Liver (tissue), 8 donors: ENCODE measurements at regions not wholly inside any gene's neighbourhood (a gene's known extent, or its start where the extent isn't known, plus 50 kb on each side); places are given as distances from the start of the nearest gene placed in this dataset.

Source experiments
- DNase-seq: peaks from one replicate; pipeline ENCODE4 v3.0.0-alpha.2; 2017; ENCODE audit warnings: low spot score
- H3K27ac ChIP-seq, 2 donors: one replicate each; pipeline ENCODE4 v1.7.0; 2013; ENCODE audit warnings: inconsistent platforms in 2 of 2, low read length in 2 of 2, control low read depth in 1 of 2, low read depth in 1 of 2, mild to moderate bottlenecking in 1 of 2
- H3K27me3 ChIP-seq, 4 donors: one replicate each; pipeline versions ENCODE4 v1.6.1 to v1.7.0; 2013; ENCODE audit warnings: low read length in 3 of 4, inconsistent platforms in 1 of 4, mild to moderate bottlenecking in 1 of 4, moderate library complexity in 1 of 4; ENCODE audit not compliant: control insufficient read depth in 4 of 4, insufficient read depth in 4 of 4
- H3K36me3 ChIP-seq, 4 donors: one replicate each; pipeline versions ENCODE4 v1.6.1 to v1.7.0; 2013; ENCODE audit warnings: low read length in 3 of 4, mild to moderate bottlenecking in 3 of 4, low read depth in 1 of 4, moderate library complexity in 1 of 4; ENCODE audit not compliant: control insufficient read depth in 4 of 4, insufficient read depth in 3 of 4
- H3K4me1 ChIP-seq, 4 donors: one replicate each; pipeline versions ENCODE4 v1.6.1 to v1.7.0; 2013; ENCODE audit warnings: low read length in 3 of 4, mild to moderate bottlenecking in 3 of 4, moderate library complexity in 1 of 4; ENCODE audit not compliant: control insufficient read depth in 4 of 4, insufficient read depth in 4 of 4
- H3K4me3 ChIP-seq, 3 donors: one replicate each; pipeline versions ENCODE4 v1.6.1 to v1.7.0; 2013; ENCODE audit warnings: low read length in 3 of 3, control low read depth in 1 of 3, low read depth in 1 of 3, mild to moderate bottlenecking in 1 of 3
- H3K9ac ChIP-seq, 2 donors: one replicate each; pipeline ENCODE4 v1.7.0; 2013; ENCODE audit warnings: low read length in 2 of 2, mild to moderate bottlenecking in 2 of 2, moderate library complexity in 2 of 2, control low read depth in 1 of 2, low read depth in 1 of 2
- H3K9me3 ChIP-seq, 4 donors: one replicate each; pipeline versions ENCODE4 v1.6.1 to v1.7.0; 2013; ENCODE audit warnings: low read length in 3 of 4; ENCODE audit not compliant: control insufficient read depth in 4 of 4
- ATF3 ChIP-seq: IDR thresholded peaks from 2 replicates; pipeline ENCODE4 v1.6.1; 2016; ENCODE audit warnings: antibody characterized with exemption
- EGR1 ChIP-seq, 2 donors: IDR thresholded peaks; 2 replicates each; pipeline ENCODE4 v1.6.1; 2016 to 2018; ENCODE audit warnings: antibody characterized with exemption in 2 of 2, low read depth in 2 of 2
- FOXA1 ChIP-seq: IDR thresholded peaks from 2 replicates; pipeline ENCODE4 v1.6.1; 2016; ENCODE audit warnings: antibody characterized with exemption
- GABPA ChIP-seq, 2 donors: IDR thresholded peaks in 1 of 2; conservative IDR thresholded peaks in 1 of 2; 2 replicates each; pipeline ENCODE4 v1.6.1; 2016; ENCODE audit warnings: antibody characterized with exemption in 2 of 2, mild to moderate bottlenecking in 1 of 2, moderate library complexity in 1 of 2
- HNF4A ChIP-seq, 2 donors: conservative IDR thresholded peaks; 2 replicates each; pipeline ENCODE4 v1.6.1; 2016; ENCODE audit warnings: antibody characterized with exemption in 2 of 2, mild to moderate bottlenecking in 2 of 2
- HNF4G ChIP-seq: IDR thresholded peaks from 2 replicates; pipeline ENCODE4 v1.6.1; 2016; ENCODE audit warnings: antibody characterized with exemption
- JUND ChIP-seq, 2 donors: IDR thresholded peaks; 2 replicates each; pipeline ENCODE4 v1.6.1; 2016; ENCODE audit warnings: antibody characterized with exemption in 2 of 2
- NR2F2 ChIP-seq: IDR thresholded peaks from 2 replicates; pipeline ENCODE4 v1.6.1; 2016; ENCODE audit warnings: antibody characterized with exemption
- RAD21 ChIP-seq, 2 donors: IDR thresholded peaks; 2 replicates each; pipeline ENCODE4 v1.6.1; 2016; ENCODE audit warnings: antibody characterized with exemption in 2 of 2, mild to moderate bottlenecking in 2 of 2
- REST ChIP-seq: IDR thresholded peaks from 2 replicates; pipeline ENCODE4 v1.6.1; 2016; ENCODE audit warnings: antibody characterized with exemption, mild to moderate bottlenecking
- RXRA ChIP-seq, 2 donors: IDR thresholded peaks; 2 replicates each; pipeline ENCODE4 v1.6.1; 2017 to 2018; ENCODE audit warnings: antibody characterized with exemption in 2 of 2, mild to moderate bottlenecking in 1 of 2
- SP1 ChIP-seq: IDR thresholded peaks from 2 replicates; pipeline ENCODE4 v1.6.1; 2018; ENCODE audit warnings: antibody characterized with exemption, mild to moderate bottlenecking
- TAF1 ChIP-seq: conservative IDR thresholded peaks from 2 replicates; pipeline ENCODE4 v1.6.1; 2016; ENCODE audit warnings: antibody characterized with exemption, mild to moderate bottlenecking
- YY1 ChIP-seq: IDR thresholded peaks from 2 replicates; pipeline ENCODE4 v1.6.1; 2016; ENCODE audit warnings: antibody characterized with exemption, mild to moderate bottlenecking
- ZBTB33 ChIP-seq: IDR thresholded peaks from 2 replicates; pipeline ENCODE4 v1.6.1; 2016; ENCODE audit warnings: antibody characterized with exemption
- WGBS: extraction: QIAGEN DNeasy Blood & Tissue Kit; methylation state at CpG from one replicate; pipeline ENCODE4 v1.1.7; 2013; 5-methylcytosine and 5-hydroxymethylcytosine counted together
- TF ChIP-seq, protein P1 (sequence below): fragments of 150-350 bp; IDR thresholded peaks from 2 replicates; pipeline ENCODE4 v1.5.1; 2017; ENCODE audit warnings: improper control_type of control experiment, low read depth, low read length; ENCODE audit not compliant: missing input control
- donor health status: healthy.
- donor health status: healthy.
- donor health status: healthy.
- donor health status: healthy.
- donor health status: healthy.

DNA sequence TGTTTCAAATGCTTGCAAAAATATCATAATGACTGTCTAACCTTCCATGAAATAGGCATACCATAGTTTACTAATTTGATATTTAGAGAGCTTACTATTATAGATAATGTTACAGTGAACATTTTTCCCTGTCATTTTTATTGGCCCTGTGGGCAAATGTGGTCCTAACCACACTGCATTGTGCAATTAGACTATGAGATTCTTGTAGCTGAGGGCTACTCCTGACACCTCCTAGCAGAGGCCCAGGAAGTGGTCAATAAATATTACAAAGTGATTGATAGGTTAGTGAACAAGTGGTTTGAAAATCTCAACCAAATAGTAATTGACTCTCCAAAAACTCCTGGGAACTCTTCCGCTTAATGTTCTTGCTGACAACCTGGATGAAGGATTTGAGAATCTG lies 160.5 kb upstream of the KCNG1 start:
- TF ChIP-seq ATF3 (no peak), YY1 (no peak), FOXA1 (no peak), RAD21 (IDR thresholded peaks at IDR 0.05) (no peak), NR2F2 (no peak), GABPA (IDR thresholded peaks at IDR 0.05 in 1 of 2, conservative IDR thresholded peaks at IDR 0.05 in 1 of 2) (no peak), EGR1 (IDR thresholded peaks at IDR 0.05; ENCODE audit: low read depth in 2 of 2) (no peak), HNF4G (no peak), REST (no peak), TAF1 (no peak)
- H3K9ac ChIP-seq, result no peak overlapping the region
- DNase-seq, result no peak
- H3K4me3 ChIP-seq, result no peak overlapping the region
- no peak overlapping the region for H3K27ac ChIP-seq
- no peaks in the 10 kb centered on the region for H3K9me3 ChIP-seq
- 95% methylated on average over 1 of the region's 1 CpG for WGBS
- no peaks in the 10 kb centered on the region for H3K36me3 ChIP-seq
- peaks cover 0 to 5% (median 0%) of the 10 kb centered on the region in 4 donors for H3K27me3 ChIP-seq
- no peaks in the 10 kb centered on the region for H3K4me1 ChIP-seq

DNA sequence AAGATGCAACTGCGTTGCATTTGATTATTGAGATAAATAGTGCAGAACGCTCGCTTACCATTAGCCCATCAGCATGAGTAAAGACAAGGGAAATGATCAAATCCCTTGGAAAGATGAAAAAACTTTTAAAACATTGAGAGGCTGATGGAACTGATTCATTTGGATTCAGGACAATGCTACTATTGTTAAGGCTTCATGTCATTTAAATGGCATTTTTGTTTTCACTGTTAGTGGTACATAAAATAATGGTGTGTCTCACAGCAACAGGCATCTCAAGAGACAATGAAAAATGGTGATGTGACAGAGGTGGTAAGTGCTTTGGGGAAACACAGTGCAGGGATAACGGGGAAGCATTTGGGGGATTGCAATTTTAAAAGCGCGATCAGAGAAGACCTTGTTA lies 159.7 kb upstream of the KCNG1 start:
- H3K9me3 ChIP-seq, result no peaks in the 10 kb centered on the region
- peaks cover 0 to 3% (median 0%) of the 10 kb centered on the region in 4 donors for H3K27me3 ChIP-seq
- DNase-seq, result no peak
- 88% methylated on average over 6 of the region's 6 CpGs for WGBS
- no peak overlapping the region for H3K4me3 ChIP-seq
- H3K36me3 ChIP-seq, result no peaks in the 10 kb centered on the region
- TF ChIP-seq TAF1 (no peak), SP1 (no peak), HNF4A (conservative IDR thresholded peaks at IDR 0.05) (no peak), ATF3 (no peak)
- TF ChIP-seq, protein P1, sequence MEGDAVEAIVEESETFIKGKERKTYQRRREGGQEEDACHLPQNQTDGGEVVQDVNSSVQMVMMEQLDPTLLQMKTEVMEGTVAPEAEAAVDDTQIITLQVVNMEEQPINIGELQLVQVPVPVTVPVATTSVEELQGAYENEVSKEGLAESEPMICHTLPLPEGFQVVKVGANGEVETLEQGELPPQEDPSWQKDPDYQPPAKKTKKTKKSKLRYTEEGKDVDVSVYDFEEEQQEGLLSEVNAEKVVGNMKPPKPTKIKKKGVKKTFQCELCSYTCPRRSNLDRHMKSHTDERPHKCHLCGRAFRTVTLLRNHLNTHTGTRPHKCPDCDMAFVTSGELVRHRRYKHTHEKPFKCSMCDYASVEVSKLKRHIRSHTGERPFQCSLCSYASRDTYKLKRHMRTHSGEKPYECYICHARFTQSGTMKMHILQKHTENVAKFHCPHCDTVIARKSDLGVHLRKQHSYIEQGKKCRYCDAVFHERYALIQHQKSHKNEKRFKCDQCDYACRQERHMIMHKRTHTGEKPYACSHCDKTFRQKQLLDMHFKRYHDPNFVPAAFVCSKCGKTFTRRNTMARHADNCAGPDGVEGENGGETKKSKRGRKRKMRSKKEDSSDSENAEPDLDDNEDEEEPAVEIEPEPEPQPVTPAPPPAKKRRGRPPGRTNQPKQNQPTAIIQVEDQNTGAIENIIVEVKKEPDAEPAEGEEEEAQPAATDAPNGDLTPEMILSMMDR, result no peak
- H3K27ac ChIP-seq, result no peak overlapping the region
- no peak overlapping the region for H3K9ac ChIP-seq
- H3K4me1 ChIP-seq, result no peaks in the 10 kb centered on the region

DNA sequence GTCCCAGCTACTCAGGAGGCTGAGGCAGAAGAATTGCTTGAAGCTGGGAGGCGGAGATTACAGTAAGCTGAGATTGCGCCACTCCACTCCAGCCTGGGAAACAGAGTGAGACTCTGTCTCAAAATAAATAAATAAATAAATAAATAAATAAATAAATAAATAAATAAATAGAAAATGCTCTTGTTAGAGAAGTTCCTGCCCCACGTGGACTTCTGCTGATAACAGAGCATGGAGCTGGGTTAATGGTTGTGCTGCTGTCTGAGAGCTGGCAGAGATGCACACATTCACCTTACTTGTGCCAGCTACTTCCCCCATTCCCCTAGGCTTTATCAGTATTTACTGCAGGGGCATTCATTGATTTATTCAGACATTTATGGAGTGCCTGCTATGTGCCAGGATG lies 155.2 kb upstream of the KCNG1 start:
- H3K4me3 ChIP-seq, result no peak overlapping the region
- H3K36me3 ChIP-seq, result no peaks in the 10 kb centered on the region
- H3K9me3 ChIP-seq, result peaks cover 0 to under 1% (median under 1%) of the 10 kb centered on the region in 4 donors
- H3K4me1 ChIP-seq, result no peaks in the 10 kb centered on the region
- 71% methylated on average over 3 of the region's 3 CpGs for WGBS
- H3K27me3 ChIP-seq, result peaks cover 0 to 9% (median 0%) of the 10 kb centered on the region in 4 donors
- H3K27ac ChIP-seq, result no peak overlapping the region
- no peak for DNase-seq
- H3K9ac ChIP-seq, result no peak overlapping the region
- TF ChIP-seq JUND (IDR thresholded peaks at IDR 0.05), result no peak
- TF ChIP-seq NR2F2, result no peak
- TF ChIP-seq GABPA (IDR thresholded peaks at IDR 0.05 in 1 of 2, conservative IDR thresholded peaks at IDR 0.05 in 1 of 2), result no peak
- no peak for TF ChIP-seq YY1
- TF ChIP-seq HNF4G, result no peak
- TF ChIP-seq TAF1, result no peak
- no peak for TF ChIP-seq REST
- TF ChIP-seq FOXA1, result no peak
- no peak for TF ChIP-seq RXRA (IDR thresholded peaks at IDR 0.05)
- no peak for TF ChIP-seq SP1
- no peak for TF ChIP-seq ZBTB33
